H9 (cell line): ENCODE measurements at regions not wholly inside any gene's neighbourhood (a gene's known extent, or its start where the extent isn't known, plus 50 kb on each side); places are given as distances from the start of the nearest gene placed in this dataset.

Source experiments
- DNase-seq: peaks from one replicate; pipeline ENCODE4 v3.0.0-alpha.2; 2017
- H2AFZ ChIP-seq: one replicate; pipeline ENCODE4 v1.6.1; 2013; ENCODE audit warnings: mild to moderate bottlenecking, low read length, control low read depth, moderate library complexity
- H2AK5ac ChIP-seq: 2 replicates; pipeline ENCODE4 v1.6.1; 2013; ENCODE audit warnings: low read length, control low read depth, mixed read lengths; ENCODE audit not compliant: insufficient read length
- H2BK120ac ChIP-seq: one replicate; pipeline ENCODE4 v1.6.1; 2013; ENCODE audit warnings: low read depth, mild to moderate bottlenecking, low read length, control low read depth, inconsistent platforms; ENCODE audit not compliant: poor library complexity, severe bottlenecking
- H2BK12ac ChIP-seq: 2 replicates; pipeline ENCODE4 v1.6.1; 2013; ENCODE audit warnings: low read length, control low read depth, mixed read lengths, low read depth; ENCODE audit not compliant: insufficient read length
- H2BK15ac ChIP-seq: 2 replicates; pipeline ENCODE4 v1.6.1; 2013; ENCODE audit warnings: low read depth, low read length, control low read depth
- H2BK20ac ChIP-seq: one replicate; pipeline ENCODE4 v1.6.1; 2013; ENCODE audit warnings: low read depth, mild to moderate bottlenecking, low read length, control low read depth, inconsistent platforms; ENCODE audit not compliant: poor library complexity, severe bottlenecking
- H2BK5ac ChIP-seq: 2 replicates; pipeline ENCODE4 v1.6.1; 2013; ENCODE audit warnings: low read length, control low read depth, mixed read lengths; ENCODE audit not compliant: insufficient read length
- H3K14ac ChIP-seq: 2 replicates; pipeline ENCODE4 v1.6.1; 2013; ENCODE audit warnings: low read length, control low read depth; ENCODE audit not compliant: insufficient read depth
- H3K18ac ChIP-seq: 2 replicates; pipeline ENCODE4 v1.6.1; 2013; ENCODE audit warnings: low read depth, mild to moderate bottlenecking, mixed read lengths, low read length, control low read depth; ENCODE audit not compliant: insufficient read length
- H3K23ac ChIP-seq: 2 replicates; pipeline ENCODE4 v1.6.1; 2013; ENCODE audit warnings: low read length, control low read depth, mixed read lengths, low read depth; ENCODE audit not compliant: insufficient read length
- H3K23me2 ChIP-seq: 2 replicates; pipeline ENCODE4 v1.6.1; 2013; ENCODE audit warnings: low read depth, mild to moderate bottlenecking, mixed read lengths, low read length, control low read depth; ENCODE audit not compliant: insufficient read length, poor library complexity, severe bottlenecking
- H3K27ac ChIP-seq: 2 replicates; pipeline ENCODE4 v1.5.1; 2013; ENCODE audit warnings: low read length, control low read depth, mixed read lengths, low read depth; ENCODE audit not compliant: insufficient read length
- H3K27me3 ChIP-seq: 2 replicates; pipeline ENCODE4 v1.6.1; 2013; ENCODE audit warnings: low read length, control low read depth, inconsistent platforms; ENCODE audit not compliant: insufficient read depth
- H3K4ac ChIP-seq: 2 replicates; pipeline ENCODE4 v1.6.1; 2013; ENCODE audit warnings: low read depth, mild to moderate bottlenecking, control low read depth, inconsistent platforms, low read length, moderate library complexity
- H3K4me1 ChIP-seq: 2 replicates; pipeline ENCODE4 v1.6.1; 2013; ENCODE audit warnings: low read length, control low read depth, inconsistent platforms; ENCODE audit not compliant: insufficient read depth
- H3K4me2 ChIP-seq: 2 replicates; pipeline ENCODE4 v1.6.1; 2013; ENCODE audit warnings: low read length, control low read depth, mixed read lengths; ENCODE audit not compliant: insufficient read length, insufficient read depth
- H3K56ac ChIP-seq: 2 replicates; pipeline ENCODE4 v1.6.1; 2013; ENCODE audit warnings: low read depth, mild to moderate bottlenecking, mixed read lengths, low read length, control low read depth; ENCODE audit not compliant: insufficient read length
- H3K79me1 ChIP-seq: 2 replicates; pipeline ENCODE4 v1.6.1; 2013; ENCODE audit warnings: low read depth, mild to moderate bottlenecking, moderate library complexity, low read length, control low read depth, inconsistent platforms; ENCODE audit not compliant: insufficient read depth, poor library complexity, severe bottlenecking
- H3K79me2 ChIP-seq: 2 replicates; pipeline ENCODE4 v1.6.1; 2013; ENCODE audit warnings: low read length, control low read depth, inconsistent platforms; ENCODE audit not compliant: insufficient read depth
- H3K9ac ChIP-seq: 2 replicates; pipeline ENCODE4 v1.6.1; 2013; ENCODE audit warnings: low read length, control low read depth, mixed read lengths; ENCODE audit not compliant: insufficient read length; ENCODE audit errors: extremely low read depth
- H3K9me3 ChIP-seq: one replicate; pipeline ENCODE4 v1.6.1; 2013; ENCODE audit warnings: low read depth, low read length, inconsistent platforms; ENCODE audit not compliant: control insufficient read depth
- H3T11ph ChIP-seq: one replicate; pipeline ENCODE4 v1.6.1; 2013; ENCODE audit warnings: mild to moderate bottlenecking, low read length, control low read depth, inconsistent platforms
- H4K20me1 ChIP-seq: one replicate; pipeline ENCODE4 v1.6.1; 2013; ENCODE audit not compliant: control insufficient read depth, insufficient read length, insufficient read depth
- H4K5ac ChIP-seq: 2 replicates; pipeline ENCODE4 v1.6.1; 2013; ENCODE audit warnings: low read depth, mild to moderate bottlenecking, mixed read lengths, low read length, control low read depth; ENCODE audit not compliant: insufficient read length
- H4K8ac ChIP-seq: replicated peaks from 2 replicates; pipeline ENCODE4 v1.6.1; 2013; ENCODE audit warnings: low read length, control low read depth, mixed read lengths, low read depth; ENCODE audit not compliant: insufficient read length
- H4K91ac ChIP-seq: 2 replicates; pipeline ENCODE4 v1.6.1; 2013; ENCODE audit warnings: low read depth, mild to moderate bottlenecking, moderate library complexity, mixed read lengths, low read length, control low read depth; ENCODE audit not compliant: insufficient read length
- H3K27ac Mint-ChIP-seq, 3 experiments: 2 replicates in 2 of 3; 3 replicates in 1 of 3; pipeline ENCODE4 v1.8.0; 2020 to 2021; ENCODE audit warnings: mixed read lengths in 3 of 3, mild to moderate bottlenecking in 1 of 3, moderate library complexity in 1 of 3
- H3K27me3 Mint-ChIP-seq: 2 replicates; pipeline ENCODE4 v1.8.0; 2021; ENCODE audit warnings: low read depth, mild to moderate bottlenecking, moderate library complexity, mixed read lengths
- H3K36me3 Mint-ChIP-seq, 3 experiments: 2 replicates in 2 of 3; 3 replicates in 1 of 3; pipeline ENCODE4 v1.8.0; 2020 to 2021; ENCODE audit warnings: low read depth in 3 of 3, mixed read lengths in 3 of 3; ENCODE audit not compliant: insufficient read depth in 1 of 3
- H3K4me1 Mint-ChIP-seq, 2 experiments: 2 replicates each; pipeline ENCODE4 v1.8.0; 2020; ENCODE audit warnings: mixed read lengths in 2 of 2
- H3K4me3 Mint-ChIP-seq, 2 experiments: 2 replicates in 1 of 2; 3 replicates in 1 of 2; pipeline ENCODE4 v1.8.0; 2020 to 2021; ENCODE audit warnings: mild to moderate bottlenecking in 2 of 2, mixed read lengths in 2 of 2, moderate library complexity in 1 of 2
- H3K9me3 Mint-ChIP-seq, 2 experiments: 2 replicates in 1 of 2; 3 replicates in 1 of 2; pipeline ENCODE4 v1.8.0; 2020; ENCODE audit warnings: mild to moderate bottlenecking in 2 of 2, mixed read lengths in 2 of 2, moderate library complexity in 1 of 2
- WGBS: extraction: QIAGEN DNeasy Blood & Tissue Kit; methylation state at CpG from one replicate; pipeline ENCODE4 v1.1.7; 2013; ENCODE audit warnings: missing lambda C conversion rate, low lambda C conversion rate, mixed read lengths; ENCODE audit not compliant: insufficient read length; ENCODE audit errors: extremely low coverage; 5-methylcytosine and 5-hydroxymethylcytosine counted together
- TF ChIP-seq, protein P1 (sequence below): fragments of 200-600 bp; sonication (generic); conservative IDR thresholded peaks from 3 replicates; pipeline ENCODE4 v1.8.0; 2021; ENCODE audit warnings: antibody characterized with exemption, mild to moderate bottlenecking

GRCh38 chr3:10581251-10581650 is 75.9 kb upstream of the ATP2B2 start:
- no peak overlapping the region for H2BK20ac ChIP-seq
- no peak overlapping the region for H3T11ph ChIP-seq
- H3K18ac ChIP-seq, result no peak overlapping the region
- H4K20me1 ChIP-seq, result no peaks in the 10 kb centered on the region
- no peaks in the 10 kb centered on the region for H3K9me3 ChIP-seq
- no peak overlapping the region for H3K4ac ChIP-seq
- no peaks in the 10 kb centered on the region for H3K4me1 ChIP-seq
- H4K91ac ChIP-seq, result no peak overlapping the region
- no peak overlapping the region for H3K4me2 ChIP-seq
- no peak overlapping the region for H3K27ac ChIP-seq
- Mint-ChIP-seq H3K27ac (no peak overlapping the region; a peak in 1 of 7 replicates), H3K4me3 (no peak overlapping the region), H3K36me3 (no peaks in the 10 kb centered on the region), H3K9me3 (no peaks in the 10 kb centered on the region), H3K27me3 (peaks cover 6% of the 10 kb centered on the region), H3K4me1 (peaks cover 13 to 16% of the 10 kb centered on the region in 2 experiments)
- H3K23me2 ChIP-seq, result no peaks in the 10 kb centered on the region
- H2BK5ac ChIP-seq, result no peak overlapping the region
- H3K14ac ChIP-seq, result no peak overlapping the region
- no peak overlapping the region for H2AK5ac ChIP-seq
- no peak overlapping the region for H3K56ac ChIP-seq
- H3K79me2 ChIP-seq, result no peaks in the 10 kb centered on the region
- H3K79me1 ChIP-seq, result no peaks in the 10 kb centered on the region
- TF ChIP-seq, protein P1, sequence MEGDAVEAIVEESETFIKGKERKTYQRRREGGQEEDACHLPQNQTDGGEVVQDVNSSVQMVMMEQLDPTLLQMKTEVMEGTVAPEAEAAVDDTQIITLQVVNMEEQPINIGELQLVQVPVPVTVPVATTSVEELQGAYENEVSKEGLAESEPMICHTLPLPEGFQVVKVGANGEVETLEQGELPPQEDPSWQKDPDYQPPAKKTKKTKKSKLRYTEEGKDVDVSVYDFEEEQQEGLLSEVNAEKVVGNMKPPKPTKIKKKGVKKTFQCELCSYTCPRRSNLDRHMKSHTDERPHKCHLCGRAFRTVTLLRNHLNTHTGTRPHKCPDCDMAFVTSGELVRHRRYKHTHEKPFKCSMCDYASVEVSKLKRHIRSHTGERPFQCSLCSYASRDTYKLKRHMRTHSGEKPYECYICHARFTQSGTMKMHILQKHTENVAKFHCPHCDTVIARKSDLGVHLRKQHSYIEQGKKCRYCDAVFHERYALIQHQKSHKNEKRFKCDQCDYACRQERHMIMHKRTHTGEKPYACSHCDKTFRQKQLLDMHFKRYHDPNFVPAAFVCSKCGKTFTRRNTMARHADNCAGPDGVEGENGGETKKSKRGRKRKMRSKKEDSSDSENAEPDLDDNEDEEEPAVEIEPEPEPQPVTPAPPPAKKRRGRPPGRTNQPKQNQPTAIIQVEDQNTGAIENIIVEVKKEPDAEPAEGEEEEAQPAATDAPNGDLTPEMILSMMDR, result no peak
- no peak overlapping the region for H2BK120ac ChIP-seq
- no CpG with 5 or more reads among the region's 5 CpGs for WGBS
- DNase-seq, result no peak
- H4K5ac ChIP-seq, result no peak overlapping the region
- H2BK15ac ChIP-seq, result no peak overlapping the region
- no peak overlapping the region for H3K9ac ChIP-seq
- H2AFZ ChIP-seq, result no peak overlapping the region
- no peak overlapping the region for H3K23ac ChIP-seq
- H4K8ac ChIP-seq, result no peak overlapping the region
- H3K27me3 ChIP-seq, result no peaks in the 10 kb centered on the region; the same call in 1 of the 2 replicates
- H2BK12ac ChIP-seq, result no peak overlapping the region
